WTC11 (cell line): ENCODE measurements at regions not wholly inside any gene's neighbourhood (a gene's known extent, or its start where the extent isn't known, plus 50 kb on each side); places are given as distances from the start of the nearest gene placed in this dataset.

ENCODE experiments used
- ATAC-seq: fragments of 200-7000 bp; cut with Tn5 transposase; 2 replicates; pipeline ENCODE4 v1.10.0; 2021; ENCODE audit warnings: mild to moderate bottlenecking, moderate library complexity
- CTCF ChIA-PET: fragments of 300-600 bp; sonication (Branson Sonifier 250); formaldehyde crosslinking; loops from one replicate; lab custom pipeline; 2021; ENCODE audit warnings: antibody characterized with exemption; lab: Charles Lee
- POLR2A ChIA-PET: fragments of 350-600 bp; sonication (Branson Sonifier 250); formaldehyde crosslinking; loops from one replicate; lab custom pipeline; 2021; ENCODE audit warnings: antibody characterized with exemption; lab: Charles Lee
- DNase-seq: peaks from one replicate; pipeline ENCODE4 v3.0.0; 2021; ENCODE audit warnings: low spot score
- H3K27ac Mint-ChIP-seq: 2 replicates; pipeline ENCODE4 v1.8.0; 2021; ENCODE audit warnings: mixed read lengths
- H3K27me3 Mint-ChIP-seq: 2 replicates; pipeline ENCODE4 v1.8.0; 2021; ENCODE audit warnings: low read depth, mild to moderate bottlenecking, moderate library complexity, mixed read lengths
- H3K36me3 Mint-ChIP-seq: 2 replicates; pipeline ENCODE4 v1.8.0; 2021; ENCODE audit warnings: mixed read lengths
- H3K4me1 Mint-ChIP-seq: 2 replicates; pipeline ENCODE4 v1.8.0; 2022; ENCODE audit warnings: mixed read lengths
- H3K4me3 Mint-ChIP-seq: 2 replicates; pipeline ENCODE4 v1.8.0; 2021; ENCODE audit warnings: mild to moderate bottlenecking, moderate library complexity, mixed read lengths
- H3K9me3 Mint-ChIP-seq: 2 replicates; pipeline ENCODE4 v1.8.0; 2021; ENCODE audit warnings: mixed read lengths
- AFF4 ChIP-seq: sonication (generic); formaldehyde crosslinking; IDR thresholded peaks from 2 replicates; pipeline ENCODE4 v1.8.1; 2023; ENCODE audit warnings: mild to moderate bottlenecking, missing genetic modification reagents, borderline replicate concordance
- ARID4B ChIP-seq: sonication (generic); formaldehyde crosslinking; IDR thresholded peaks from 2 replicates; pipeline ENCODE4 v1.8.0; 2023; ENCODE audit warnings: missing genetic modification reagents, mild to moderate bottlenecking, borderline replicate concordance
- CTCF ChIP-seq: fragments of 200-600 bp; IDR thresholded peaks from 2 replicates; pipeline ENCODE4 v1.8.0; 2022; ENCODE audit warnings: antibody characterized with exemption
- ERG ChIP-seq: fragments of 250-450 bp; sonication (Bioruptor Pico); IDR thresholded peaks from 2 replicates; pipeline ENCODE4 v1.8.0; 2021; ENCODE audit warnings: mild to moderate bottlenecking
- GABPB1 ChIP-seq: sonication (generic); formaldehyde crosslinking; IDR thresholded peaks from 2 replicates; pipeline ENCODE4 v1.8.1; 2023; ENCODE audit warnings: mild to moderate bottlenecking, missing genetic modification reagents
- NR2C2 ChIP-seq: sonication (generic); formaldehyde crosslinking; IDR thresholded peaks from 2 replicates; pipeline ENCODE4 v1.8.0; 2022; ENCODE audit warnings: mild to moderate bottlenecking, missing genetic modification reagents
- NR3C1 ChIP-seq: sonication (generic); formaldehyde crosslinking; conservative IDR thresholded peaks from 2 replicates; pipeline ENCODE4 v1.8.1; 2023; ENCODE audit warnings: low read depth, mild to moderate bottlenecking, missing genetic modification reagents
- PREB ChIP-seq: sonication (generic); formaldehyde crosslinking; IDR thresholded peaks from 2 replicates; pipeline ENCODE4 v1.8.1; 2022; ENCODE audit warnings: mild to moderate bottlenecking, missing genetic modification reagents, moderate library complexity, borderline replicate concordance
- SMAD3 ChIP-seq: sonication (generic); formaldehyde crosslinking; IDR thresholded peaks from 2 replicates; pipeline ENCODE4 v1.8.0; 2022; ENCODE audit warnings: missing genetic modification reagents, mild to moderate bottlenecking, borderline replicate concordance
- STAT6 ChIP-seq: sonication (generic); formaldehyde crosslinking; conservative IDR thresholded peaks from 2 replicates; pipeline ENCODE4 v1.8.1; 2023; ENCODE audit warnings: mild to moderate bottlenecking, low read depth, missing genetic modification reagents, moderate library complexity
- TCF7 ChIP-seq: sonication (generic); formaldehyde crosslinking; IDR thresholded peaks from 2 replicates; pipeline ENCODE4 v1.8.0; 2022; ENCODE audit warnings: mild to moderate bottlenecking, low read depth, missing genetic modification reagents, moderate library complexity
- ZNF138 ChIP-seq: sonication (generic); formaldehyde crosslinking; conservative IDR thresholded peaks from 2 replicates; pipeline ENCODE4 v1.8.1; 2022; ENCODE audit warnings: mild to moderate bottlenecking, moderate library complexity, missing genetic modification reagents
- ZNF423 ChIP-seq: fragments of 250-450 bp; sonication (Bioruptor Pico); IDR thresholded peaks from 2 replicates; pipeline ENCODE4 v2.1.2; 2022; ENCODE audit warnings: mild to moderate bottlenecking, moderate library complexity
- ZNF532 ChIP-seq: fragments of 250-450 bp; sonication (Bioruptor Pico); IDR thresholded peaks from 2 replicates; pipeline ENCODE4 v1.9.0; 2021; ENCODE audit warnings: mild to moderate bottlenecking, borderline replicate concordance
- ZNF671 ChIP-seq: fragments of 250-450 bp; sonication (Bioruptor Pico); IDR thresholded peaks from 2 replicates; pipeline ENCODE4 v1.8.0; 2021; ENCODE audit warnings: mild to moderate bottlenecking

GRCh38 chr4:36574816-36575215, 293.4 kb downstream of the DTHD1 start:
- DNase-seq (no peak), ATAC-seq (no peak)
- CTCF ChIA-PET: no interaction called here
- H3K36me3 Mint-ChIP-seq: peaks cover 5% of the 10 kb centered on the region; the same call in 1 of the 2 replicates
- H3K9me3 Mint-ChIP-seq: peaks cover 11% of the 10 kb centered on the region
- no peaks in the 10 kb centered on the region for H3K4me1 Mint-ChIP-seq
- POLR2A ChIA-PET: no interaction called here
- no peak overlapping the region for H3K4me3 Mint-ChIP-seq
- H3K27me3 Mint-ChIP-seq: no peaks in the 10 kb centered on the region
- no peak overlapping the region for H3K27ac Mint-ChIP-seq
- no peak for TF ChIP-seq ZNF138 (CRISPR knock-in tag)
- TF ChIP-seq ARID4B (CRISPR knock-in tag): no peak
- TF ChIP-seq STAT6 (CRISPR knock-in tag): no peak
- no peak for TF ChIP-seq CTCF
- no peak for TF ChIP-seq NR2C2
- TF ChIP-seq ZNF671 (CRISPR knock-in tag): no peak
- TF ChIP-seq ERG: no peak
- no peak for TF ChIP-seq TCF7 (CRISPR knock-in tag)

GRCh38 chr4:36582198-36582597, 300.8 kb downstream of the DTHD1 start:
- peaks cover 17% of the 10 kb centered on the region for H3K9me3 Mint-ChIP-seq
- no peak overlapping the region for H3K4me3 Mint-ChIP-seq
- ChIA-PET CTCF (no interaction called here), POLR2A (no interaction called here)
- H3K27ac Mint-ChIP-seq: no peak overlapping the region
- H3K36me3 Mint-ChIP-seq: peaks cover 16% of the 10 kb centered on the region
- ATAC-seq: no peak
- no peaks in the 10 kb centered on the region for H3K4me1 Mint-ChIP-seq
- H3K27me3 Mint-ChIP-seq: no peaks in the 10 kb centered on the region; the same call in 1 of the 2 replicates
- no peak for DNase-seq
- no peak for TF ChIP-seq ZNF532 (CRISPR knock-in tag)
- no peak for TF ChIP-seq NR3C1
- no peak for TF ChIP-seq TCF7 (CRISPR knock-in tag)
- no peak for TF ChIP-seq ZNF423 (CRISPR knock-in tag)
- TF ChIP-seq GABPB1 (CRISPR knock-in tag): no peak
- no peak for TF ChIP-seq SMAD3 (CRISPR knock-in tag)
- no peak for TF ChIP-seq PREB (CRISPR knock-in tag)
- TF ChIP-seq AFF4: no peak
